H9 (cell line): ENCODE measurements at regions not wholly inside any gene's neighbourhood (a gene's known extent, or its start where the extent isn't known, plus 50 kb on each side); places are given as distances from the start of the nearest gene placed in this dataset.

Source experiments
- DNase-seq: peaks from one replicate; pipeline ENCODE4 v3.0.0-alpha.2; 2017
- H2AFZ ChIP-seq: one replicate; pipeline ENCODE4 v1.6.1; 2013; ENCODE audit warnings: mild to moderate bottlenecking, low read length, control low read depth, moderate library complexity
- H2AK5ac ChIP-seq: 2 replicates; pipeline ENCODE4 v1.6.1; 2013; ENCODE audit warnings: low read length, control low read depth, mixed read lengths; ENCODE audit not compliant: insufficient read length
- H2BK120ac ChIP-seq: one replicate; pipeline ENCODE4 v1.6.1; 2013; ENCODE audit warnings: low read depth, mild to moderate bottlenecking, low read length, control low read depth, inconsistent platforms; ENCODE audit not compliant: poor library complexity, severe bottlenecking
- H2BK12ac ChIP-seq: 2 replicates; pipeline ENCODE4 v1.6.1; 2013; ENCODE audit warnings: low read length, control low read depth, mixed read lengths, low read depth; ENCODE audit not compliant: insufficient read length
- H2BK15ac ChIP-seq: 2 replicates; pipeline ENCODE4 v1.6.1; 2013; ENCODE audit warnings: low read depth, low read length, control low read depth
- H2BK20ac ChIP-seq: one replicate; pipeline ENCODE4 v1.6.1; 2013; ENCODE audit warnings: low read depth, mild to moderate bottlenecking, low read length, control low read depth, inconsistent platforms; ENCODE audit not compliant: poor library complexity, severe bottlenecking
- H2BK5ac ChIP-seq: 2 replicates; pipeline ENCODE4 v1.6.1; 2013; ENCODE audit warnings: low read length, control low read depth, mixed read lengths; ENCODE audit not compliant: insufficient read length
- H3K14ac ChIP-seq: 2 replicates; pipeline ENCODE4 v1.6.1; 2013; ENCODE audit warnings: low read length, control low read depth; ENCODE audit not compliant: insufficient read depth
- H3K18ac ChIP-seq: 2 replicates; pipeline ENCODE4 v1.6.1; 2013; ENCODE audit warnings: low read depth, mild to moderate bottlenecking, mixed read lengths, low read length, control low read depth; ENCODE audit not compliant: insufficient read length
- H3K23ac ChIP-seq: 2 replicates; pipeline ENCODE4 v1.6.1; 2013; ENCODE audit warnings: low read length, control low read depth, mixed read lengths, low read depth; ENCODE audit not compliant: insufficient read length
- H3K23me2 ChIP-seq: 2 replicates; pipeline ENCODE4 v1.6.1; 2013; ENCODE audit warnings: low read depth, mild to moderate bottlenecking, mixed read lengths, low read length, control low read depth; ENCODE audit not compliant: insufficient read length, poor library complexity, severe bottlenecking
- H3K27ac ChIP-seq: 2 replicates; pipeline ENCODE4 v1.5.1; 2013; ENCODE audit warnings: low read length, control low read depth, mixed read lengths, low read depth; ENCODE audit not compliant: insufficient read length
- H3K27me3 ChIP-seq: 2 replicates; pipeline ENCODE4 v1.6.1; 2013; ENCODE audit warnings: low read length, control low read depth, inconsistent platforms; ENCODE audit not compliant: insufficient read depth
- H3K4ac ChIP-seq: 2 replicates; pipeline ENCODE4 v1.6.1; 2013; ENCODE audit warnings: low read depth, mild to moderate bottlenecking, control low read depth, inconsistent platforms, low read length, moderate library complexity
- H3K4me1 ChIP-seq: 2 replicates; pipeline ENCODE4 v1.6.1; 2013; ENCODE audit warnings: low read length, control low read depth, inconsistent platforms; ENCODE audit not compliant: insufficient read depth
- H3K4me2 ChIP-seq: 2 replicates; pipeline ENCODE4 v1.6.1; 2013; ENCODE audit warnings: low read length, control low read depth, mixed read lengths; ENCODE audit not compliant: insufficient read length, insufficient read depth
- H3K56ac ChIP-seq: 2 replicates; pipeline ENCODE4 v1.6.1; 2013; ENCODE audit warnings: low read depth, mild to moderate bottlenecking, mixed read lengths, low read length, control low read depth; ENCODE audit not compliant: insufficient read length
- H3K79me1 ChIP-seq: 2 replicates; pipeline ENCODE4 v1.6.1; 2013; ENCODE audit warnings: low read depth, mild to moderate bottlenecking, moderate library complexity, low read length, control low read depth, inconsistent platforms; ENCODE audit not compliant: insufficient read depth, poor library complexity, severe bottlenecking
- H3K79me2 ChIP-seq: 2 replicates; pipeline ENCODE4 v1.6.1; 2013; ENCODE audit warnings: low read length, control low read depth, inconsistent platforms; ENCODE audit not compliant: insufficient read depth
- H3K9ac ChIP-seq: 2 replicates; pipeline ENCODE4 v1.6.1; 2013; ENCODE audit warnings: low read length, control low read depth, mixed read lengths; ENCODE audit not compliant: insufficient read length; ENCODE audit errors: extremely low read depth
- H3K9me3 ChIP-seq: one replicate; pipeline ENCODE4 v1.6.1; 2013; ENCODE audit warnings: low read depth, low read length, inconsistent platforms; ENCODE audit not compliant: control insufficient read depth
- H3T11ph ChIP-seq: one replicate; pipeline ENCODE4 v1.6.1; 2013; ENCODE audit warnings: mild to moderate bottlenecking, low read length, control low read depth, inconsistent platforms
- H4K20me1 ChIP-seq: one replicate; pipeline ENCODE4 v1.6.1; 2013; ENCODE audit not compliant: control insufficient read depth, insufficient read length, insufficient read depth
- H4K5ac ChIP-seq: 2 replicates; pipeline ENCODE4 v1.6.1; 2013; ENCODE audit warnings: low read depth, mild to moderate bottlenecking, mixed read lengths, low read length, control low read depth; ENCODE audit not compliant: insufficient read length
- H4K8ac ChIP-seq: replicated peaks from 2 replicates; pipeline ENCODE4 v1.6.1; 2013; ENCODE audit warnings: low read length, control low read depth, mixed read lengths, low read depth; ENCODE audit not compliant: insufficient read length
- H4K91ac ChIP-seq: 2 replicates; pipeline ENCODE4 v1.6.1; 2013; ENCODE audit warnings: low read depth, mild to moderate bottlenecking, moderate library complexity, mixed read lengths, low read length, control low read depth; ENCODE audit not compliant: insufficient read length
- H3K27ac Mint-ChIP-seq, 3 experiments: 2 replicates in 2 of 3; 3 replicates in 1 of 3; pipeline ENCODE4 v1.8.0; 2020 to 2021; ENCODE audit warnings: mixed read lengths in 3 of 3, mild to moderate bottlenecking in 1 of 3, moderate library complexity in 1 of 3
- H3K27me3 Mint-ChIP-seq: 2 replicates; pipeline ENCODE4 v1.8.0; 2021; ENCODE audit warnings: low read depth, mild to moderate bottlenecking, moderate library complexity, mixed read lengths
- H3K36me3 Mint-ChIP-seq, 3 experiments: 2 replicates in 2 of 3; 3 replicates in 1 of 3; pipeline ENCODE4 v1.8.0; 2020 to 2021; ENCODE audit warnings: low read depth in 3 of 3, mixed read lengths in 3 of 3; ENCODE audit not compliant: insufficient read depth in 1 of 3
- H3K4me1 Mint-ChIP-seq, 2 experiments: 2 replicates each; pipeline ENCODE4 v1.8.0; 2020; ENCODE audit warnings: mixed read lengths in 2 of 2
- H3K4me3 Mint-ChIP-seq, 2 experiments: 2 replicates in 1 of 2; 3 replicates in 1 of 2; pipeline ENCODE4 v1.8.0; 2020 to 2021; ENCODE audit warnings: mild to moderate bottlenecking in 2 of 2, mixed read lengths in 2 of 2, moderate library complexity in 1 of 2
- H3K9me3 Mint-ChIP-seq, 2 experiments: 2 replicates in 1 of 2; 3 replicates in 1 of 2; pipeline ENCODE4 v1.8.0; 2020; ENCODE audit warnings: mild to moderate bottlenecking in 2 of 2, mixed read lengths in 2 of 2, moderate library complexity in 1 of 2
- CTCF ChIP-seq: fragments of 200-600 bp; sonication (generic); conservative IDR thresholded peaks from 3 replicates; pipeline ENCODE4 v1.8.0; 2021; ENCODE audit warnings: antibody characterized with exemption, mild to moderate bottlenecking
- WGBS: extraction: QIAGEN DNeasy Blood & Tissue Kit; methylation state at CpG from one replicate; pipeline ENCODE4 v1.1.7; 2013; ENCODE audit warnings: missing lambda C conversion rate, low lambda C conversion rate, mixed read lengths; ENCODE audit not compliant: insufficient read length; ENCODE audit errors: extremely low coverage; 5-methylcytosine and 5-hydroxymethylcytosine counted together

GRCh38 chr2:9749546-9750223 lies 93.6 kb upstream of the TAF1B start:
- Histone ChIP-seq H2AK5ac (no peak overlapping the region), H3K4ac (no peak overlapping the region), H3K79me1 (no peaks in the 10 kb centered on the region), H3K23ac (no peak overlapping the region), H3K4me2 (no peak overlapping the region), H2BK120ac (no peak overlapping the region), H2BK20ac (no peak overlapping the region), H3K27me3 (no peaks in the 10 kb centered on the region), H4K91ac (no peak overlapping the region), H3K9me3 (no peaks in the 10 kb centered on the region), H3K4me1 (peaks cover 3% of the 10 kb centered on the region; the same call in 1 of the 2 replicates), H3K79me2 (no peaks in the 10 kb centered on the region), H3K27ac (no peak overlapping the region), H2BK12ac (no peak overlapping the region), H2BK5ac (no peak overlapping the region), H4K8ac (no peak overlapping the region), H3T11ph (no peak overlapping the region), H4K20me1 (no peaks in the 10 kb centered on the region), H3K56ac (no peak overlapping the region), H2AFZ (no peak overlapping the region), H2BK15ac (no peak overlapping the region), H4K5ac (no peak overlapping the region), H3K23me2 (no peaks in the 10 kb centered on the region), H3K14ac (no peak overlapping the region), H3K9ac (no peak overlapping the region), H3K18ac (no peak overlapping the region)
- TF ChIP-seq CTCF = no peak
- Mint-ChIP-seq H3K9me3 (no peaks in the 10 kb centered on the region; a peak in 1 of 5 replicates), H3K36me3 (no peaks in the 10 kb centered on the region), H3K27me3 (peaks cover 5% of the 10 kb centered on the region), H3K4me1 (peaks cover 23 to 36% of the 10 kb centered on the region in 2 experiments), H3K4me3 (no peak overlapping the region), H3K27ac (no peak overlapping the region)
- no CpG with 5 or more reads among the region's 9 CpGs for WGBS
- no peak for DNase-seq
